H1 (cell line): ENCODE measurements at regions not wholly inside any gene's neighbourhood (a gene's known extent, or its start where the extent isn't known, plus 50 kb on each side); places are given as distances from the start of the nearest gene placed in this dataset.

Experiments
- CTCF ChIA-PET: fragments of 300-600 bp; sonication (Branson Sonifier 250); formaldehyde crosslinking; loops from one replicate; lab custom pipeline; 2021; ENCODE audit not compliant: partially characterized antibody; lab: Charles Lee
- POLR2A ChIA-PET: fragments of 300-600 bp; sonication (Branson Sonifier 250); formaldehyde crosslinking; loops from one replicate; lab custom pipeline; 2021; ENCODE audit warnings: inconsistent platforms; ENCODE audit not compliant: partially characterized antibody; lab: Charles Lee
- DNase-seq, 2 experiments: peaks; one replicate each; pipeline versions ENCODE4 v3.0.0 to v3.0.0-alpha.2; 2010 to 2022; ENCODE audit warnings: low spot score in 2 of 2, low read depth in 1 of 2, mixed read lengths in 1 of 2
- FAIRE-seq: peaks from 2 replicates; lab custom pipeline; 2011; peaks lifted over from hg19 to GRCh38; lab: Jason Lieb, UNC
- H2AFZ ChIP-seq: 2 replicates; pipeline ENCODE4 v1.8.1; 2012; ENCODE audit warnings: low read length, inconsistent platforms
- H2AK5ac ChIP-seq: 2 replicates; pipeline ENCODE4 v1.6.1; 2013; ENCODE audit warnings: low read depth, low read length
- H2BK120ac ChIP-seq: replicated peaks from 2 replicates; pipeline ENCODE3; 2013; ENCODE audit warnings: low read depth, low read length, inconsistent platforms
- H2BK12ac ChIP-seq: 2 replicates; pipeline ENCODE4 v1.6.1; 2013; ENCODE audit warnings: low read depth, low read length
- H2BK15ac ChIP-seq: 2 replicates; pipeline ENCODE4 v1.6.1; 2013; ENCODE audit warnings: low read length
- H2BK20ac ChIP-seq: 2 replicates; pipeline ENCODE4 v1.6.1; 2013; ENCODE audit warnings: low read length
- H2BK5ac ChIP-seq: 2 replicates; pipeline ENCODE4 v1.6.1; 2013; ENCODE audit warnings: low read depth, low read length
- H3K14ac ChIP-seq: 2 replicates; pipeline ENCODE4 v1.6.1; 2013; ENCODE audit warnings: inconsistent platforms; ENCODE audit not compliant: insufficient read length
- H3K18ac ChIP-seq: 2 replicates; pipeline ENCODE4 v1.6.1; 2013; ENCODE audit warnings: low read length; ENCODE audit errors: extremely low read depth
- H3K23ac ChIP-seq: 2 replicates; pipeline ENCODE4 v1.6.1; 2013; ENCODE audit warnings: inconsistent platforms; ENCODE audit not compliant: insufficient read length
- H3K23me2 ChIP-seq: 2 replicates; pipeline ENCODE4 v1.6.1; 2013; ENCODE audit warnings: low read depth, low read length
- H3K27ac ChIP-seq: 2 replicates; pipeline ENCODE4 v1.6.1; 2011; ENCODE audit warnings: low read depth, low read length, inconsistent platforms
- H3K27me3 ChIP-seq, 4 experiments: replicated peaks in 1 of 4; 1 replicate in 1 of 4; 2 replicates in 3 of 4; pipeline versions ENCODE4 v1.6.1 to v1.8.1; 2011 to 2013; ENCODE audit warnings: low read length in 3 of 4, mild to moderate bottlenecking in 3 of 4, inconsistent platforms in 2 of 4, mixed read lengths in 2 of 4, moderate library complexity in 1 of 4; ENCODE audit not compliant: control insufficient read depth in 3 of 4, insufficient read depth in 3 of 4; ENCODE audit errors: extremely low read depth in 1 of 4
- H3K36me3 ChIP-seq, 4 experiments: 2 replicates each; pipeline versions ENCODE4 v1.6.1 to v1.8.1; 2011 to 2013; ENCODE audit warnings: mild to moderate bottlenecking in 4 of 4, low read length in 3 of 4, moderate library complexity in 2 of 4, control low read depth in 1 of 4, inconsistent platforms in 1 of 4; ENCODE audit not compliant: insufficient read depth in 4 of 4, control insufficient read depth in 2 of 4
- H3K4ac ChIP-seq: replicated peaks from 2 replicates; pipeline ENCODE3; 2013; ENCODE audit warnings: low read length, low read depth, mixed read lengths, inconsistent platforms; ENCODE audit not compliant: insufficient read length
- H3K4me1 ChIP-seq, 4 experiments: replicated peaks in 1 of 4; 1 replicate in 1 of 4; 2 replicates in 3 of 4; pipeline versions ENCODE4 v1.6.1 to v1.8.1; 2011 to 2013; ENCODE audit warnings: low read length in 3 of 4, inconsistent platforms in 2 of 4, mixed read lengths in 1 of 4; ENCODE audit not compliant: insufficient read depth in 4 of 4, control insufficient read depth in 3 of 4
- H3K4me2 ChIP-seq, 2 experiments: 2 replicates each; pipeline versions ENCODE4 v1.6.1 to v1.8.1; 2011 to 2013; ENCODE audit warnings: low read depth in 2 of 2, low read length in 2 of 2, control low read depth in 1 of 2, inconsistent platforms in 1 of 2, mild to moderate bottlenecking in 1 of 2; ENCODE audit not compliant: insufficient read depth in 1 of 2
- H3K4me3 ChIP-seq, 4 experiments: fragments of 200-600, 300-600 bp in 1 of 4; sonication (generic), shearing (Covaris generic), sonication (Bioruptor Twin) in 1 of 4; 2 replicates each; pipeline versions ENCODE4 v1.5.1 to v1.8.1; 2011 to 2016; ENCODE audit warnings: low read length in 4 of 4, low read depth in 3 of 4, control low read depth in 2 of 4, inconsistent platforms in 2 of 4, mild to moderate bottlenecking in 2 of 4, mixed read lengths in 1 of 4, moderate library complexity in 1 of 4; ENCODE audit not compliant: insufficient read depth in 2 of 4; ENCODE audit errors: extremely low read depth in 1 of 4
- H3K56ac ChIP-seq: replicated peaks from 2 replicates; pipeline ENCODE3; 2013; ENCODE audit warnings: low read depth, mild to moderate bottlenecking, mixed read lengths, low read length, inconsistent platforms; ENCODE audit not compliant: insufficient read length
- H3K79me1 ChIP-seq: 2 replicates; pipeline ENCODE4 v1.6.1; 2013; ENCODE audit warnings: low read depth, low read length, control low read depth
- H3K79me2 ChIP-seq, 2 experiments: 2 replicates each; pipeline versions ENCODE4 v1.6.1 to v1.8.1; 2012 to 2013; ENCODE audit warnings: low read length in 2 of 2, mild to moderate bottlenecking in 2 of 2, inconsistent platforms in 1 of 2; ENCODE audit not compliant: insufficient read depth in 2 of 2, control insufficient read depth in 1 of 2
- H3K9ac ChIP-seq, 4 experiments: replicated peaks in 1 of 4; 1 replicate in 1 of 4; 2 replicates in 3 of 4; pipeline versions ENCODE4 v1.6.1 to v1.8.1; 2011 to 2013; ENCODE audit warnings: low read depth in 3 of 4, low read length in 3 of 4, control low read depth in 2 of 4, mild to moderate bottlenecking in 2 of 4, moderate library complexity in 2 of 4, inconsistent platforms in 1 of 4; ENCODE audit errors: extremely low read depth in 1 of 4
- H3K9me3 ChIP-seq, 2 experiments: 2 replicates each; pipeline versions ENCODE4 v1.6.1 to v1.8.1; 2012 to 2013; ENCODE audit warnings: mild to moderate bottlenecking in 2 of 2, moderate library complexity in 2 of 2, control low read depth in 1 of 2, inconsistent platforms in 1 of 2, low read depth in 1 of 2, low read length in 1 of 2, mixed read lengths in 1 of 2; ENCODE audit not compliant: insufficient read depth in 2 of 2
- H4K20me1 ChIP-seq, 2 experiments: replicated peaks in 1 of 2; 2 replicates each; pipeline versions ENCODE3 to v1.8.1; 2011 to 2013; ENCODE audit warnings: inconsistent platforms in 2 of 2, low read length in 2 of 2, mild to moderate bottlenecking in 1 of 2; ENCODE audit not compliant: insufficient read depth in 2 of 2, control insufficient read depth in 1 of 2
- H4K5ac ChIP-seq: 2 replicates; pipeline ENCODE4 v1.6.1; 2013; ENCODE audit warnings: low read length, low read depth, mixed read lengths, inconsistent platforms; ENCODE audit not compliant: insufficient read length
- H4K8ac ChIP-seq: 2 replicates; pipeline ENCODE4 v1.8.0; 2013; ENCODE audit warnings: mild to moderate bottlenecking, moderate library complexity, low read length, inconsistent platforms; ENCODE audit not compliant: insufficient read depth; ENCODE audit errors: extremely low read depth
- H4K91ac ChIP-seq: replicated peaks from 2 replicates; pipeline ENCODE3; 2013; ENCODE audit warnings: low read length, mixed read lengths, inconsistent platforms; ENCODE audit not compliant: insufficient read length
- CHD2 ChIP-seq: IDR thresholded peaks from 2 replicates; pipeline ENCODE4 v1.6.1; 2012; ENCODE audit warnings: low read length, improper control_type of control experiment
- JUND ChIP-seq: IDR thresholded peaks from 2 replicates; pipeline ENCODE4 v1.6.1; 2011; ENCODE audit warnings: mild to moderate bottlenecking, improper control_type of control experiment, low read length
- KDM5A ChIP-seq: fragments of 200-600 bp; IDR thresholded peaks from 2 replicates; pipeline ENCODE4 v1.7.1; 2012; ENCODE audit warnings: mild to moderate bottlenecking, low read length, inconsistent platforms, mixed read lengths
- MAFK ChIP-seq: IDR thresholded peaks from 2 replicates; pipeline ENCODE4 v1.6.1; 2012; ENCODE audit warnings: low read depth, mild to moderate bottlenecking, improper control_type of control experiment, low read length
- NRF1 ChIP-seq: IDR thresholded peaks from 2 replicates; pipeline ENCODE4 v1.6.1; 2011; ENCODE audit warnings: mild to moderate bottlenecking, low read depth, low read length, improper control_type of control experiment
- SIN3A ChIP-seq, 2 experiments: IDR thresholded peaks in 1 of 2; conservative IDR thresholded peaks in 1 of 2; 2 replicates each; pipeline ENCODE4 v1.6.1; 2011 to 2012; ENCODE audit warnings: low read length in 2 of 2, improper control_type of control experiment in 1 of 2, low read depth in 1 of 2, mild to moderate bottlenecking in 1 of 2
- SIRT6 ChIP-seq: IDR thresholded peaks from one replicate; pipeline ENCODE4 v1.7.1; 2012; ENCODE audit warnings: low read length, inconsistent platforms
- WGBS, 2 experiments: shearing (Covaris generic) in 1 of 2; methylation state at CpG; one replicate each; pipeline versions ENCODE4 v1.1.6 to v1.1.7; 2013 to 2015; ENCODE audit warnings: low lambda C conversion rate in 2 of 2, mixed read lengths in 2 of 2, inconsistent platforms in 1 of 2, low coverage in 1 of 2, missing lambda C conversion rate in 1 of 2; ENCODE audit not compliant: insufficient replicate concordance in 2 of 2, insufficient coverage in 1 of 2, insufficient read length in 1 of 2; ENCODE audit errors: extremely low coverage in 1 of 2, missing lambda C conversion rate in 1 of 2; 5-methylcytosine and 5-hydroxymethylcytosine counted together

GRCh38 chr11:71302534-71302909 lies 50.1 kb upstream of the SHANK2 start:
- Histone ChIP-seq H3K36me3 (no peaks in the 10 kb centered on the region), H4K91ac (no peak overlapping the region), H3K27ac (no peak overlapping the region), H4K20me1 (no peaks in the 10 kb centered on the region), H2BK120ac (no peak overlapping the region), H3K4ac (no peak overlapping the region), H2AFZ (no peak overlapping the region), H3K23me2 (no peaks in the 10 kb centered on the region), H2BK12ac (no peak overlapping the region), H3K79me1 (no peaks in the 10 kb centered on the region), H4K5ac (no peak overlapping the region), H4K8ac (no peak overlapping the region), H2BK20ac (no peak overlapping the region), H3K18ac (no peak overlapping the region), H2BK5ac (no peak overlapping the region), H3K9me3 (no peaks in the 10 kb centered on the region; a peak in 1 of 4 replicates), H3K14ac (no peak overlapping the region), H3K4me3 (no peak overlapping the region), H2AK5ac (no peak overlapping the region), H3K4me1 (no peaks in the 10 kb centered on the region), H3K27me3 (no peaks in the 10 kb centered on the region), H3K4me2 (no peak overlapping the region), H3K56ac (no peak overlapping the region), H3K9ac (no peak overlapping the region), H3K79me2 (no peaks in the 10 kb centered on the region), H3K23ac (no peak overlapping the region), H2BK15ac (no peak overlapping the region)
- WGBS, 2 experiments: 100% methylated on average over 1 of the region's 1 CpG; no CpG with 5 or more reads in 1 of the 2 experiments
- FAIRE-seq (no peak), DNase-seq (no peak)
- POLR2A ChIA-PET: interaction anchor here (0.8 kb wide), 1 partner anchor 19 kb away, joined by 3 read pairs; no protein-coding TSS in a partner anchor
- CTCF ChIA-PET: interaction anchor here (0.9 to 1.6 kb wide), 4 partner anchors 14 to 243 kb away, joined by 3 to 7 read pairs (median 4); no protein-coding TSS in a partner anchor
- TF ChIP-seq JUND (no peak), CHD2 (no peak), SIRT6 (no peak), MAFK (no peak), KDM5A (no peak), SIN3A (conservative IDR thresholded peaks at IDR 0.05 in 1 of 2, IDR thresholded peaks at IDR 0.05 in 1 of 2; ENCODE audit: low read depth in 1 of 2, low read length in 2 of 2) (no peak), NRF1 (no peak)
